Bone marrow (tissue), 2 donors: ENCODE measurements at regions not wholly inside any gene's neighbourhood (a gene's known extent, or its start where the extent isn't known, plus 50 kb on each side); places are given as distances from the start of the nearest gene placed in this dataset.
"Not testable (repeated sequence)": the region's sequence is repeated elsewhere in the genome, so short reads cannot be mapped to it uniquely, and the experiment has no call there.

Source experiments
- DNase-seq, 2 donors: peaks; one replicate each; lab custom pipeline; 2025; lab: John Stamatoyannopoulos, UW

DNA sequence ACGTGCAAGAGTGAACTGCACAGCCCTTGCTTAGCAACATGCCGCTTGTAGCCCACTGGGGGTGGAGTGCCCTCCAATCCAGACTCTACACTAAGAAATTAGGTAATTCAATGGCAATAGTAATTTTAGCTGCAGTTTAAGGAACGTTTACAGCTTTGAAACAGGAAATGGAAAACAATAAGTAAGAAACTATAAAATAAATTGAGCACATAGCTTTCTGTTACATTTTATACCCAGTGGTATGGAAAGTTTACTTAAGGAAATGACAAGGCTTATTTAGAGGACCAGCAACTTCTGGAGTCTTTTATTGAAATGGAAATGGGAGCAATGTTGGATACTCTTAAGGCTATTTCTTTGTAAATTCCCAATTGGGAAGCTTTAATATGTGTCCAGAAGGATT is 373.2 kb downstream of the KCNRG start:
- DNase-seq: no peak

DNA sequence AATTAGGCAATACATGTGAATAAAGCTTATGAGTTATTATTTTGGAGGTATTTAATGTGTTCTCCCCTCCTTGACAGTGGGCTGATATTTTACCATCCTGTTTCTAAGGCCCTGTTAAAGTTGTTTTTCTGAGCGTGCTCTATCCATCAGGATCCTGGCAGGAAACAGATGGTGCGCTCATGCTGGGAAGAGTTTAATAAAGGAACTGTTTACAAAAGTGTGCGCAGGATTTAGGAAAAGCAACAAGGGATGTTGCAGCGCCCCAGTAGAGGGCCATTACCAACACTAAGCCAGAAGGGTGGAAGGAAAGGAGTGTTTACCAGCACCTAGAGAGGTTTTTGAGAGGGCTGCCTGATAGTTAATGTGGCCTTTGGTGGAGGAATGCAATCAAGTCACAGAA is 374.5 kb downstream of the KCNRG start:
- no peak for DNase-seq

DNA sequence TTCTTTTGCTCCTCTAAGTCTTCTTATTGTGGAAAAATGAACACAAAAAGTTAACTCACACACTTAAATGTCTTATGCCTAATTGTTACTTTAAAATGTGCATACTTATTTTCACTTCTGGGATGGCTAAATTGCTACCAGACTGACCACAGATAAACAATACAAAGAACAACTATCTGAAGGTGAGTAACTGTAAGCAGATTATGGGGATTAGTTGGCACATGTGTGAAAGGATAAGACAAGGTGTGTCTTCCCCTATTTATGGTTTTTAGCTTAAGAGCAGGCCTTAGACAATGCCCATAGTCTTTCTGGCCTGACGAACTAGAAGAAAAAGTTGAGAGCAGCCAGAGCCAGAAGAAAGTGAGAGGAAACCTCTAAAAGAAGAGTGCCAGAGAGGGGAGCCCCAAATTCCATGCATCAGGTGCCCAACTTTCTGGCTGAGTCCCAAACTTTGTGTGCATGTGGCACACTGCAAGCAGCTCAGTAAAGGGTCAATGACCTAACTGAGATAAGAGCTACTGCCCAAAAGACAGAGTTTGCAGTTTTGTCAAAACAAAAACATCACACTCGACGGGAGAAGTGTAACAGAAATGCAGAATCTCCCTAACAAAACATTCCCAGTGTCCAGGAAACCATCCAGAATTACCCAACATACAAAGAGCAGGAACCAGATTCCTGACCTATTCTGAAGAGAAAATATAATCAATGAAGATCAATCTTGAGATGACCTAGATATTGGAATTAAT is 375.4 kb downstream of the KCNRG start:
- DNase-seq: no peak

DNA sequence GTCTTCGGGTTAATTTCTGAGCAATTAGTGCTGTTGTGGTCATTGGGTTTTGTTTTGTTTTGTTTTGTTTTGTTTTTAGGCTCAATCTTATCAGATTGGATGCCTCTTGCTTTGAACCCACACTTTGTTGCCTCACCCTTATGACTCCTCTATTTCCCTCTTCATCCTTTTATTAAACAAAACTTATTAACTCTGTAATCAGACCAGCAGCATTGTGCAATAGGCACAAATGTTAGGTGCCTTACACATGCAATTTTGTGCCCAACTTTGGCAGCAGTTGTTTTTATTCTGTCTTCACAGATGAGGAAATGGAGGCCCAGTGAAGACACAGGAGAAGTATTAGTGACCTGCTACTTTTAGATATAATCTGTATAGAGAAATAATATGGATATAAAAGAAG is 377.7 kb downstream of the KCNRG start:
- DNase-seq: no peak

DNA sequence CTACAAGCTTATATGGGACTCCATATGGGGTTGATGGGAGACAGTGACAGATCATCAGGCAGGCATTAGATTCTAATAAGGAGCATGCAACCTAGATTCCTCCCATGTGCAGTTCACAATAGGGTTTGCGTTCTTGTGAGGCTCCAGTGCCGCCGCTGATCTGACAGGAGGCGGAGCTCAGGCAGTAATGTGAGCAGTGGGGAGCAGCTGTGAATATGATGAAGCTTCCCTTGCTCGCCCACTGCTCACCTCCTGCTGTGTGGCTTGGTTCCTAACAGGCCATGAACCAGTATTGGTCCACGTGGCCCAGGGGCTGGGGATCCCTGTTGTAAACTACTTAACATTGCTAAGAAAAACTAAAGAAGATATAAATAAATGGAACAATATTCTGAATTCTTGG is 378.4 kb downstream of the KCNRG start:
- DNase-seq: no peak

DNA sequence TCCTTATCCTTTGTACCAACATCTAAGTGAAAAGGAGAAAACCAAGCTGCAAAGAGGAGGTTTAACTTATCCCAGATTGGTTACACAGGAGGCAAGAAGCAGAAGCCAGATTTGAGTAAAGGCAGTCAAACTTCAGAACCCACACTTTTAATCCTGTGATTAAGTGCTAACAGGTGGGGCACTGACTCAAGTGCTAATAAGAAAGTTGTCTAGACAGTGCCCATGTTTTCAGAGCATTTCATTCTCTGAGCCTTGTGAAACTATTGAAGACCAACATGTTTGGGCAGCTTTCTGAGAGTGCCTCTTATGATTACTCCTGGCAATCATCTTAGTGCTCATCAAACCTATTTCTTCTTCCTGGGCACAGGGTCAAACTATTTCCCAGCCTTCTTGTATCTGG is 380.8 kb downstream of the KCNRG start:
- DNase-seq: no peak

DNA sequence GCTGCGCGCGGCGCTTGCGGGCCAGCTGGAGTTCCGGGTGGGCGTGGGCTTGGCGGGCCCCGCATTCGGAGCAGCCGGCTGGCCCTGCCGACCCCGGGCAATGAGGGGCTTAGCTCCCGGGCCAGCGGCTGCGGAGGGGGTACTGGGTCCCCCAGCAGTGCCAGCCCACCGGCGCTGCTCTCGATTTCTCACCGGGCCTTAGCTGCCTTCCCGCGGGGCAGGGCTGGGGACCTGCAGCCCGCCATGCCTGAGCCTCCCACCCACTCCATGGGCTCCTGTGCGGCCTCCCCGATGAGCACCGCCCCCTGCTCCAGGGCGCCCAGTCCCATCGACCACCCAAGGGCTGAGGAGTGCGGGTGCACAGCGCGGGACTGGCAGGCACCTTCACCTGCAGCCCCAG is 381.4 kb downstream of the KCNRG start:
- not testable (repeated sequence) for DNase-seq

DNA sequence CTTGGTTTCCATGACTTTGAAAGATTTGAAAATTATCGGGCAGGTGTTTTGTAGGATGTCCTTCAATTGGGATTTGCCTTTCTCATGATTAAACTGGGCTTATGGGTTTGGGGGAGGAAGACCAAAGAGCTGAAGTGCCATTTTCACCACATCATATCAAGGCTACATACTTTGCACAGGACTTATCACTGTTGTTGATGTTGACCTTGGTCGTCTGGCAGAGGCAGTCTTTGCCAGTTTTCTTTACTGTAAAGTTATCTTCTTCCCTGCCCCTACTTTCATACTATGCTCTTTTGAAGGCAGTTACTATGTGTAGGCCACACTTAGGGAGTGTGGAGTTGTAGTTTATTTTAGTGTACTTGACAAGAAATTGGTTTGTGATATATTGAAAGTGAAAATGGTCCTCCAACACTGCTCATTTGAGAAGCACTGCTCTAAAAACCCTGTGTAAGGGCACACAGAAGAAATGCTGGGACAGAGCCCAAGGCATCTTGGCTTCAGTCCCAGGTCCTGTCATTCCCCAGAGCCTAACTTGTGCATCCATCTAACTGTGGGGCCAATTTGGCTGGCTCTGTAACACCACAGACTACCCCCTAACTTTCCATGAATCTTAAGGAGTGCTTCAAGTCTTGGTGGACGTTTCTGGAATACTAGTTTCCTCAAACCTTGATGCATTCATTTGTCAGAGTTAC is 384.9 kb downstream of the KCNRG start:
- no peak for DNase-seq

DNA sequence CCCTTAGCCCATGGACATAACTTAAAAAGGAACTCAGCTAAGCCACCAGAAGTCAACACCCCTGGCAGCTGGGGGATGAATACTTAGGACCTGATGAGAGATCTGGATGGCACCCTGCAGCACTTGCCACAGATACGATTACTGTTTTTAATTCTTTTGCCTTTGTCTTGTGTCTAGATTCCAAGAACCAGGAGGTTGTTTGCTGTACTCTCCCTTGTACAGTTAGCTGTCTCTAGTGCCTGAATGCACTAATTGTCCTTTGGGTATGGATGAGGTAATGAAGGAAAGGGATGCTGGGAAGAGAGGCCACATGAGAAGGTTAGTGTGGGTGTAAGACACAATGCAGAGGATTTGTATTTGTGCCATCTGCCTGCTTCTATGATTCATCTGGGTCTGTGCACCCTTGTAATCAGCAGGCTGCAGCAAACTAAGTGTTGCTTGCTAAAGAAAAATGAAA is 385.8 kb downstream of the KCNRG start:
- no peak for DNase-seq

DNA sequence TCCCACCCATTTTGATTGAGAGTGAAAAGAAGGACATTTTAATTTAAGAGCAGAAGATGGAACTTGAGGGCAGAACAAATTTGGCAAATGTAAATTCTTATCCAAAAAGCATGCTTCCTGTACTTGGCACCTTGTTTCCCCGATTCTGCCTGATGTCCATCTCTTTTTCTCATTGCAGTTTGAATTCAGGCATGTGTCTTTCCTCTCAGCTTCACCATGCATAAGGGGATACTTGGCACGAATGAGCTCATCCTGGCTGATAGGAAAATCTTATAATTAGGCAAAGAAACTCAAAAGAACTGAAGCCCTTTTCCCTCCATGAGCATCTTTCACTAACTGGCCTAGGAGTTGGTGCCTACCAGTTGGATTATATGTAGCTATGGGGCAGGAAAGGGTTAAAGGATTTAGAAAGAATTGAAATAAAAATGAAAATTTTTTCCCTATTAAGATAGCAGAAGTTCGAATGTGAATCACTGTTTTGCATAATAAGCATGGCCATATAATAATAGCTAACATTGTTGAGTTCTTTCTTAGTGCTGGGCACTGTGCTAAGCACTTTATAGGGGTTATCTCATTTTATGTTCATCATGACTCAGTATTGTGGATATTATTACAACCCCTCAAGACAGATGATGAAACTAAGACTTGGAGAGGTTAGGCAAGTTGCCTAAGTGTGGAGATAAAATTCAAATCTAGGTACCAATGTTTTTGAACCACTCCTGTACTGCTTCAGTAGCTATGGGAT is 386.6 kb downstream of the KCNRG start:
- DNase-seq: no peak

DNA sequence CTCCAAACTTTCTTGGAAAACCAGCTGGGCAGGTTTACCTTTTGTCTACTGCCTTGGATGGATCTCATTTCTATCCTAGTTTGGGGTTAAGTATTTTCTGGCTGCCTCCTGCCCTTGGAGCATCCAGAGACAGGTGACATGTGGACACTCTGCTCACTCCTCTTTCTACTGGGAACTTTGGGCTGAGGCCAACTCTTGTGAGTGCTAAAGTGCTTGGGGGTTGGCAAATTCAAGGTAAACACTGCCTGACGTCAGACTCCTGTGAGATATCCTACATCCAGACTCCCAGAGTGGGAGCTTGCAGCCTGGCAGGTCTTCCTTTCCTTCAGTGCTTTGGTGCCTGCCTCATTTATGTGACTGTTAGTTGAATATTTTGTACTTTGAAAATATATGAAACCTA is 388.1 kb downstream of the KCNRG start:
- DNase-seq: no peak

DNA sequence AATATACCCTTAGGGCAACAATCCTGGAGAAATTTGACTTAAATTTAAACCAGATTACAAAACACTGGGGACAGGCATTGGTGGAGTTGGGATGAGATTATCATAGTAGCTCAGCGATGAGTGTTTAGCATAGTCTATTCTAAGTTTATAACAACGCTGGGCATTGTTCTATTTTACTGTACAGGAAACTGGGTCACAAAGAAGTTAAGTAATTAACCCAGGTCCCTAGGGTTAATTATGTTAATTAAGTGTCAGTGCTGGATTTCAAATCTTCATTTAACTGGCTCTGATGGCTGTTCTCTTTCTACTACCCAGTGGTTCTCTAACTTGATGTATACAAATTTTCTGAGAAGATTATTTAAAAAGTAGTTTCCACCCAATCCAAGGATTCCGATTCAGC is 388.9 kb downstream of the KCNRG start:
- DNase-seq: no peak

DNA sequence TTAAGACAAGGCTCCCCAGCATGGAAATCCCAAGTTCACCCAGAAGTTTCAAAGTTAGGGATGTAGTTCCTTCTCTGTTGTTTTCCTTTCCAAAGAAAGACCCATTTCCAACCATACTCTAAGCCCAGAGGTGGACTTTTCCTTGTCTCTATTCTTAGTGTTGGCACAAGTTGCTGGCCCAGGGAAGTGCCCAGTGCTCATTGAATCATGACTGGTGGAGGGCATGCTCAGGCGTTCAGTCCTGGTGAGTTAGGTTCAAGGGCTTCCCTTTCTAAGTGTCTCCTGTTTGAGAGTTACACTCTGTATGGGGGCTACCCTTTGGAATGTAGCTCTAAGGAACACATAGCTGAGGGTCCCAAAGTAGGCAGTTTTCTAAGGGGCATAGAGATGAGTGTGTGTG is 389.5 kb downstream of the KCNRG start:
- no peak for DNase-seq

DNA sequence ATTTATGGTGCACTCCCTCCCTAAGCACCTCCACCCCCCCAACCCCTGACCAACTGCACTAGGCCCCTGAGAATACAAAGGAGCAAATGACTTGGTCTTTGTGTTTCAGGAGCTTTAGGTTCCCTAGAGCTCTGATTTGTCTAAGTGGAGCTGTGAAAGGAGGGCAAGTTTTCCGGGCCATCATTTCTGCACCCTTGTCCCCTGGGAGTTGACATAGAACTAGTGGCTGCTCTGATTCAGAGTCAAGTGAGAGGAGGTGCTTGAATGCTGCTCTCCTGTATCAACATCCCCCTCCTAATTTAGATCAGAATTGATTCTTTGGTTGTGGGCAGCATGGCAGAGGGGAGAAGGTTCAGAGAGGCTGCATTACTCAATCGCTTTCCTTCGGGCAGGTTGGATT is 391.6 kb downstream of the KCNRG start:
- no peak for DNase-seq

DNA sequence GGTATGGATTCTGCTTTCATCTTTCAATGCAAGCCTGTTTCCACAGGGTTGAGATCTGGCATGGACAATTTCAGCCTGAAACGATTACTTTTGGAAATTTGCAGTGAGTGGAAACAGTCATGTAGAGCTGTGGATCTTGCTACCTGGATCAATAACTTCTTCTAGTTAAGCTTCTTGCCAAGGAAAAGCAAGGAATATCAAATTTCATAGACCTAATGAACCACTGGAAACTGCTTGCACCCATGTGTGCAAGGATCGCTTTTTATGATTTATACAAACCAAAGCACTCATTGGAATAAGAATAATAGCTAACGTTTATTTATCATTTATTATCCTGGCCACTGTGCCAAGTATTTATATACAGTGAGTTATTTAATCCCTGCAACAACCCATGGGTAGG is 392.8 kb downstream of the KCNRG start:
- DNase-seq: no peak

DNA sequence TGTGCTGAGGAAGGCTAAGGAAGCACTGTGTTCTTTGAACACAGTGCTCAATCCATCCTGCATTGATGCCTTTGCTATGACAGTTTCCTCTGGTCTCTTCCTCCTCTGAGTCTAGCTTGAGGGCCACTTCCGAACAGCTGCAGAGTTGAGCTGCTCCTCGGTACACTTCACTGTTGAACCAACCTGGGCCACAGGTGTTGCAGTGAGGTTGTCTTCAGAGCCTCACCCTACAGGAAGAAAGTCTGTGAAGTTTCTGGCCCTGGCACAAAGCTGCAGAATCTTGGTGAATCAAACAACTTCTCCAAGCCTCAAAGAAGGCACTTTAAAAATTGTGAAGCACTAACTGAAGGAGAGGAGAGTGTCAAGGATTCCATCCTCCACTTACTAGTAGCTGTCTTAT is 394.0 kb downstream of the KCNRG start:
- no peak for DNase-seq

DNA sequence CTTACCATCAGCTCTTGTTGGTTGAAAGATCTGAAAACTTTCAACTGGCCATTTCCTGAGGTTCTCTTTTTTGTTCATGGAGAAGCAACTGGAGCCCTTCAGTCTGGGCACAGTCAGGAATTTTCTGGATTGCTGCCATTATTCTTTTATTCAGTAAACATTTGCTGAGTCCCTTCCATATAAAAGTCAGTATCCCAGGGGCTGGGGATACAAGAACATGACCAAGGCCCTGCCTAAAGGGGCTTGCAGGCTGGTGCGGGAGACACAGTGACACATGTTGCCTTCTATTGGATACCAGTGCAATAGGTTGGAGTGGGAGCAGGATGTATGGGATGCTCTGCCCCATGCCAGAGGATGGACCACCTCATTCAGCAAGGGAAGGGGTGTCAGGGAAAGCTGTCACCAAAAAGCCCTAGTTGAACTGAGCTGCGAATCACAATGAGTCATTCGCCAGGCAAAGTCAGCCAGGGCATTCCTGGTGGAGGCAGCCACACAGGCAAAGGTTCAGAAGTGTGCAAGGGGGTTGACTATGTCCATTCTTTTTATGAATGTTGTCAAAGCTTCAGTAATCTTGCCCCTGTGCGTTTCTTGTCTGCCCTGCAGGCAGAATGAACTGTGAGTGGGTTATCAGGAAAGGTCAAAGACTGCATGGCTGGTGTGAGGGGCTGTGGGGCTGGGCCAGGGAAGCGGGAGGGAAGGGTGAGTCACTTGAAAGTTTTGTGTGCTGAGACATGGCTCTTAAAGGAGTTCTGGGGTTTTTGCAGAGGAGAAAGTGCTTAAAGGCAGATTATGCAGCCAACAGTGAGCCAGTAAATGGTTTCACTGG is 395.9 kb downstream of the KCNRG start:
- no peak for DNase-seq

DNA sequence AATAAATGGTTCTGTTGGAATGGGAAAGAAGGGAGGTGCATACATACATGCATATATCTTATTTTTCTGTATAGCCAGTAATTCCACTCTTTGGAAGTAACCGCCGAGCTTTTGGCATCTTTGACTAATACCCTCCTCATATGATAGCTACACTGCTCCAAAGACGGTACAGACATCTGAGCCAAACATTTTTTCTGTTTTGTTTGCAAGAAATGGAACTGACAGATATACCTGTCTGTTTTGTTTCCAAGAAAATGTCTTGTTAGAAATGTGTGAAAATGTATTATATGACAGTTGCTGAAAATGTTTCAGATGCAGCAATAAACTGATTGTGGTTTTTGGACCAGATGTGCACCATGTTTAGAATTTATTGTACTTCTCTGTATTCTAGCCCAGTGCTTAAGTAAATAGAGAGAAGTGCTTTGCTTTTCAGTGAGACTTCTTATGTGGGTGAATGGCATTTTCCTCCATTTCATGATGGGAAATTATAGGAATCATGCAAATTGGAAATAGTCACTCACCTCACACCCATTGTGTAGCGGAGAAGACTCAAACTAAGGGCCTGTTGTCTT is 396.9 kb downstream of the KCNRG start:
- DNase-seq: no peak

DNA sequence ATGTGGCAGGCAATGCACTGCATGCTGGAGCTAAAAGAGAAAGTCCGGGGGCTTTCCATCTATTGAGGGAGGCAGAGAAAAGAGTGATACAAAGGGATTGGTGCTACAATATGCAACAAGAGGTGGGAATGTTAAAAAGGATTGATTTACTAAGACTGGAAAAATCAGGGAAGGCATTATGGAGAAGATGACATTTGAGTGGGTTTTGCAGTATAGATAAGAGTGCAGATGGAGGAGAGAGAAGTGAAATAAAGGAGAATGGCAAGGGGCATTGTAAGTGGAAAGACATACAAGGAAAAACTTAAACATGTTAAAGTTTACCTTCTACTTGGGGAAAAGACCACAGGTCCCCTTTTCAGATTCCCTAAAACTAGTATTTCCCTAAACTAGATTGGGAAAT is 399.4 kb downstream of the KCNRG start:
- DNase-seq: no peak

DNA sequence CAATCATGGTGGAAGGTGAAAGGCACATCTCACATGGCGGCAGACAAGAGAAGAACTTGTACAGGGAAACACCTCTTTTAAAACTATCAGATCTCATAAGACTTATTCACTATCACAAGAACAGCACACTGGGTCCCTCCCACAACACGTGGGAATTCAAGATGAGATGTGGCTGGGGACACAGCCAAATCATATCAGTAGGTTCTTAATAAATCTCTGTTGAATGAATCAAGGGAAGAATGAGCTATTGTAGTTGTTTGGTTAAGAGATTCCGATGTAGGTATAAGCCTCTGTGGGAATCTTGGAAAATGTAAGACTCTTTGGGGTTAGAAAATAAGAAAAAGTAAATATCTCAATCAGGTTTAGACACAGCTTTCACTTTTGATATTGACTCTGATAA is 400.2 kb downstream of the KCNRG start:
- DNase-seq: no peak

DNA sequence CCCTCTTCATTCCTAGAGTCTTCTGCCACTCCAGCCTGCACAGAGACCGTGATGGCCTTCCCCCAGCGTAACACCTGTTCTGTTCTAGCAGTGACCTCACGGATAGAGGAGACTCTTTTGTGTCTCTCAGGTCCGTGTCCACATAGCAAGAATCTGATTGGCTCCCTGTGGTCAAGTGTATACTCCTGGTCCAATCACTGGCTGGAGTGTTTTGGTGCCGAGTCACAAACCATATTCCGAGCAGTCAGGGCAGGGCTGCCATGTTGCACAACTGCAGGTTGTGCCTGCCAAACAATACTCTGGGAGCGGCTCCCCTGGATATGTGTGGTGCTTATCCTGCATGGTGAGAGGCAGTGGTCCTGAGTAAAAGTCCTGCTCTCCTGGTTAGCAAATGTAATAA is 402.4 kb downstream of the KCNRG start:
- no peak for DNase-seq

DNA sequence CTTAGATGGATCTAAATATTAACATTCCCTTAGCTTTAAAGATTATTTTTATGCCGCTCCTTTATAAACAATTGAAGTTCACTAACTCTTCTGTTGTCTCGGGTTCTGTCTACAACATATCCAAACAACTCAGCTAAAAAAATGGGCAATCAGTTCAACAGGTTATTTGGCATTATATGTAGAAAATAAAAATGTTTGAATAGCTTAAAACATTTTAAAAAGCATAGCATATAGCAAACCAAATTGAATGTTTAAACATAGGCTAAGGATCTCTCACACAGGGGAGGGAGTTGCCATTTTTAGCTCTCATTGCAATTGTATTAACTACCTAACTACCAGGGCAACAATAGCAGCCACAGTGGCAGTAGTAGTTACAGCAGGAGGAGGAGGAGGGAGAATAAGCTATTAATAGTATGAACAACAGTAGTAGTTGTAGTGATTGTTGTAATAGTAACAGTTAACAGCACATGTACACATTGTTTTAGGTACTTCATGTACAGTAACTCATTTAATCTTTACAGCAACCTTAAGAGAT is 404.2 kb downstream of the KCNRG start:
- no peak for DNase-seq
